ENCODE measurements at regions not wholly inside any gene's neighbourhood (a gene's known extent, or its start where the extent isn't known, plus 50 kb on each side); places are given as distances from the start of the nearest gene placed in this dataset.

DNA sequence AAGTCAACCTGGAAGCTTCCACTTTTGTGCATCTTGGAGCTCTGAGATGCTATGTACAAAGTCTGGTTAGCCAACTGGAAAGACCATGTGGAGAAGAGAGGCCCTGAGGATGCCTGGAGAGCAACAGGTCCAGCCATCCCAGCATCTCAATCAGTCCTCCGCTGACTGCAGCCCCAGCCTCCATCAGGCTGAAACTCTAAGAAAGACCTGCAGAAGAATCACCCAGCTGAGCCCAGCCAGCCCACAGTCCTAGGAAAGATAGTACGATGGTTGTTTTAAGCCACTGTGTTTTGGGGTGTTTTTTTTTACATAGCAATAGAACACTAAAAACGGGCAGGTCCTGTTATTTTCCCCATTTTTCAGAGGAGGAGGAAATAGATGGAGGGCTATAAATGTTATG is 84.0 kb downstream of the NCR2 start:
- H3K4me2 ChIP-seq: no peak overlapping the region
- H4K20me1 ChIP-seq (ENCODE audit: low read depth): peaks cover 3% of the 10 kb centered on the region
- no peak for DNase-seq (ENCODE audit: low spot score)
- peaks cover 4% of the 10 kb centered on the region for H3K9me3 Mint-ChIP-seq
- H3K4me3 ChIP-seq: no peak overlapping the region
- H3K27ac ChIP-seq: no peak overlapping the region
- no peak overlapping the region for H3K27ac Mint-ChIP-seq
- H3K4me1 Mint-ChIP-seq: peaks cover 30% of the 10 kb centered on the region
- H2AFZ ChIP-seq (replicated peaks): no peak overlapping the region
- H3K36me3 ChIP-seq: no peaks in the 10 kb centered on the region
- H3K4me3 Mint-ChIP-seq: no peak overlapping the region
- H3K9ac ChIP-seq: no peak overlapping the region
- H3K79me2 ChIP-seq (ENCODE audit: low read depth): no peaks in the 10 kb centered on the region
- no peaks in the 10 kb centered on the region for H3K9me3 ChIP-seq (ENCODE audit: low read depth)
- no peaks in the 10 kb centered on the region for H3K36me3 Mint-ChIP-seq
- H3F3A ChIP-seq (ENCODE audit: low read depth): no peaks in the 10 kb centered on the region
- H3K27me3 Mint-ChIP-seq (ENCODE audit: insufficient read depth, low read depth): peaks cover 43% of the 10 kb centered on the region
- no peaks in the 10 kb centered on the region for H3K4me1 ChIP-seq
- no peak for TF ChIP-seq EZH2phosphoT487 (IDR thresholded peaks at IDR 0.05)
- TF ChIP-seq EZH2 (IDR thresholded peaks at IDR 0.05): no peak
- TF ChIP-seq, protein P1, sequence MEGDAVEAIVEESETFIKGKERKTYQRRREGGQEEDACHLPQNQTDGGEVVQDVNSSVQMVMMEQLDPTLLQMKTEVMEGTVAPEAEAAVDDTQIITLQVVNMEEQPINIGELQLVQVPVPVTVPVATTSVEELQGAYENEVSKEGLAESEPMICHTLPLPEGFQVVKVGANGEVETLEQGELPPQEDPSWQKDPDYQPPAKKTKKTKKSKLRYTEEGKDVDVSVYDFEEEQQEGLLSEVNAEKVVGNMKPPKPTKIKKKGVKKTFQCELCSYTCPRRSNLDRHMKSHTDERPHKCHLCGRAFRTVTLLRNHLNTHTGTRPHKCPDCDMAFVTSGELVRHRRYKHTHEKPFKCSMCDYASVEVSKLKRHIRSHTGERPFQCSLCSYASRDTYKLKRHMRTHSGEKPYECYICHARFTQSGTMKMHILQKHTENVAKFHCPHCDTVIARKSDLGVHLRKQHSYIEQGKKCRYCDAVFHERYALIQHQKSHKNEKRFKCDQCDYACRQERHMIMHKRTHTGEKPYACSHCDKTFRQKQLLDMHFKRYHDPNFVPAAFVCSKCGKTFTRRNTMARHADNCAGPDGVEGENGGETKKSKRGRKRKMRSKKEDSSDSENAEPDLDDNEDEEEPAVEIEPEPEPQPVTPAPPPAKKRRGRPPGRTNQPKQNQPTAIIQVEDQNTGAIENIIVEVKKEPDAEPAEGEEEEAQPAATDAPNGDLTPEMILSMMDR (IDR thresholded peaks at IDR 0.05): no peak
- peaks cover 100% of the 10 kb centered on the region for H3K27me3 ChIP-seq

- peaks cover 100% of the 10 kb centered on the region for H3K27me3 ChIP-seq
- H2AFZ ChIP-seq (replicated peaks): no peak overlapping the region
- peaks cover under 1% of the 10 kb centered on the region for H4K20me1 ChIP-seq (ENCODE audit: low read depth)
- H3K36me3 ChIP-seq: no peaks in the 10 kb centered on the region
- no peaks in the 10 kb centered on the region for H3K79me2 ChIP-seq (ENCODE audit: low read depth)
- Mint-ChIP-seq H3K4me3 (no peak overlapping the region), H3K27me3 (ENCODE audit: insufficient read depth, low read depth) (peaks cover 37% of the 10 kb centered on the region), H3K36me3 (no peaks in the 10 kb centered on the region), H3K4me1 (peaks cover 25% of the 10 kb centered on the region), H3K9me3 (peaks cover 4% of the 10 kb centered on the region), H3K27ac (no peak overlapping the region)
- no peak overlapping the region for H3K4me2 ChIP-seq
- H3K27ac ChIP-seq: no peak overlapping the region
- H3K4me3 ChIP-seq: no peak overlapping the region
- H3K4me1 ChIP-seq: no peaks in the 10 kb centered on the region
- no peak for DNase-seq (ENCODE audit: low spot score)
- no peaks in the 10 kb centered on the region for H3K9me3 ChIP-seq (ENCODE audit: low read depth)
- peaks cover 4% of the 10 kb centered on the region for H3F3A ChIP-seq (ENCODE audit: low read depth)
- no peak overlapping the region for H3K9ac ChIP-seq
- TF ChIP-seq, protein P1 (IDR thresholded peaks at IDR 0.05): no peak
- no peak for TF ChIP-seq EZH2 (IDR thresholded peaks at IDR 0.05)
- TF ChIP-seq EZH2phosphoT487 (IDR thresholded peaks at IDR 0.05): no peak
These were observed 84.8 kb downstream of the NCR2 start for GRCh38 chr6:41420186-41420585.

- peaks cover 4% of the 10 kb centered on the region for H3K9me3 Mint-ChIP-seq
- peaks cover 26% of the 10 kb centered on the region for H3K27me3 Mint-ChIP-seq (ENCODE audit: insufficient read depth, low read depth)
- peaks cover 24% of the 10 kb centered on the region for H3F3A ChIP-seq (ENCODE audit: low read depth)
These were observed 86.8 kb downstream of the NCR2 start for GRCh38 chr6:41422161-41422560.

More at GRCh38 chr6:41422161-41422560, 86.8 kb downstream of the NCR2 start:
- Histone ChIP-seq H3K4me3 (no peak overlapping the region), H2AFZ (replicated peaks) (no peak overlapping the region), H3K9me3 (ENCODE audit: low read depth) (no peaks in the 10 kb centered on the region), H3K27ac (no peak overlapping the region), H3K36me3 (no peaks in the 10 kb centered on the region), H3K4me2 (no peak overlapping the region), H3K27me3 (peaks cover 100% of the 10 kb centered on the region), H3K79me2 (ENCODE audit: low read depth) (no peaks in the 10 kb centered on the region), H4K20me1 (ENCODE audit: low read depth) (peaks cover 21% of the 10 kb centered on the region), H3K9ac (no peak overlapping the region), H3K4me1 (peaks cover 11% of the 10 kb centered on the region)
- no peak overlapping the region for H3K4me3 Mint-ChIP-seq
- H3K36me3 Mint-ChIP-seq: no peaks in the 10 kb centered on the region
- H3K4me1 Mint-ChIP-seq: peaks cover 10% of the 10 kb centered on the region
- TF ChIP-seq, protein P1 (IDR thresholded peaks at IDR 0.05): no peak
- TF ChIP-seq EZH2phosphoT487 (IDR thresholded peaks at IDR 0.05) (no peak), EZH2 (IDR thresholded peaks at IDR 0.05) (no peak)
- no peak overlapping the region for H3K27ac Mint-ChIP-seq
- DNase-seq (ENCODE audit: low spot score): no peak
